ENCODE measurements at regions not wholly inside any gene's neighbourhood (a gene's known extent, or its start where the extent isn't known, plus 50 kb on each side); places are given as distances from the start of the nearest gene placed in this dataset.

GRCh38 chrX:1725472-1725871, 110.6 kb downstream of the ASMT start:
- TF ChIP-seq, protein P1, sequence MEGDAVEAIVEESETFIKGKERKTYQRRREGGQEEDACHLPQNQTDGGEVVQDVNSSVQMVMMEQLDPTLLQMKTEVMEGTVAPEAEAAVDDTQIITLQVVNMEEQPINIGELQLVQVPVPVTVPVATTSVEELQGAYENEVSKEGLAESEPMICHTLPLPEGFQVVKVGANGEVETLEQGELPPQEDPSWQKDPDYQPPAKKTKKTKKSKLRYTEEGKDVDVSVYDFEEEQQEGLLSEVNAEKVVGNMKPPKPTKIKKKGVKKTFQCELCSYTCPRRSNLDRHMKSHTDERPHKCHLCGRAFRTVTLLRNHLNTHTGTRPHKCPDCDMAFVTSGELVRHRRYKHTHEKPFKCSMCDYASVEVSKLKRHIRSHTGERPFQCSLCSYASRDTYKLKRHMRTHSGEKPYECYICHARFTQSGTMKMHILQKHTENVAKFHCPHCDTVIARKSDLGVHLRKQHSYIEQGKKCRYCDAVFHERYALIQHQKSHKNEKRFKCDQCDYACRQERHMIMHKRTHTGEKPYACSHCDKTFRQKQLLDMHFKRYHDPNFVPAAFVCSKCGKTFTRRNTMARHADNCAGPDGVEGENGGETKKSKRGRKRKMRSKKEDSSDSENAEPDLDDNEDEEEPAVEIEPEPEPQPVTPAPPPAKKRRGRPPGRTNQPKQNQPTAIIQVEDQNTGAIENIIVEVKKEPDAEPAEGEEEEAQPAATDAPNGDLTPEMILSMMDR (IDR thresholded peaks at IDR 0.05; ENCODE audit: control insufficient read depth, extremely low read depth, insufficient read depth), result no peak
- no peak overlapping the region for H3K4me3 ChIP-seq (ENCODE audit: low read depth, low read length)
- no peak for DNase-seq (ENCODE audit: low read depth)

- DNase-seq (ENCODE audit: low read depth), result no peak
- TF ChIP-seq, protein P1 (IDR thresholded peaks at IDR 0.05; ENCODE audit: control insufficient read depth, extremely low read depth, insufficient read depth), result no peak
- H3K4me3 ChIP-seq (ENCODE audit: low read depth, low read length), result no peak overlapping the region
Measured at GRCh38 chrX:1727531-1728027, 112.7 kb downstream of the ASMT start.

GRCh38 chrX:1734806-1735205, 119.9 kb downstream of the ASMT start:
- DNase-seq (ENCODE audit: low read depth), result no peak
- TF ChIP-seq, protein P1 (IDR thresholded peaks at IDR 0.05; ENCODE audit: control insufficient read depth, extremely low read depth, insufficient read depth), result no peak
- H3K4me3 ChIP-seq (ENCODE audit: low read depth, low read length), result no peak overlapping the region

DNA sequence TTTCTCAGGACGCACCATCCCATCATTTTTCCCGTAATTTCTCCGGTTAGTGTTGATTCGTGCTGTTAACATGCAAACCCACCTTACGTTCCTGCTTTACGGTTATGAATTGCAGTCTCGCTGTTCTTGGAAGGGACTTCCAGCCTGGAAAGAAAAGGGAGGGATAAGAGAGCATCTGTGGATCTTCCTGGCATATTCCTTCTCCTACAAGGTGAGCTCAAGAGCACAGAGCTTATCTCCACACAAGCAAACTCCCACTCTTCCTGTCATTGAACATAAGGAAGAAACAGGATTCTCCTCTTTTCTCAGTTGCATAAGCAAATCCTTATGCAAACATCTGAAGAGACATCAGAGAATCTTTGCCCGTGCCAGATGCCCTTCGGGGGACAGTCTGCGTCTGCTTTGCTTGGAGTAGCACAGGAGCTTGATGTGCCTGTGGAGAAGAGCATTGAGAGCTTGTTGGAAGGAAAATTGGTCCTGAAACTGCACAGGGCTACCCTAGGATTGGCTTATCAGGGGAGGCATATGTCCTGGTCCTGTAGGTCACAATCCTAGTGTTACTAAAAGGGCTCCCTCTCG, 127.0 kb downstream of the ASMT start:
- no peak overlapping the region for H3K4me3 ChIP-seq (ENCODE audit: low read depth, low read length)
- no peak for DNase-seq (ENCODE audit: low read depth)
- TF ChIP-seq, protein P1 (IDR thresholded peaks at IDR 0.05; ENCODE audit: control insufficient read depth, extremely low read depth, insufficient read depth), result no peak

- TF ChIP-seq, protein P1 (IDR thresholded peaks at IDR 0.05; ENCODE audit: control insufficient read depth, extremely low read depth, insufficient read depth), result no peak
- DNase-seq (ENCODE audit: low read depth), result no peak
- H3K4me3 ChIP-seq (ENCODE audit: low read depth, low read length), result no peak overlapping the region
Measured at GRCh38 chrX:1743105-1743504, 128.2 kb downstream of the ASMT start.

DNA sequence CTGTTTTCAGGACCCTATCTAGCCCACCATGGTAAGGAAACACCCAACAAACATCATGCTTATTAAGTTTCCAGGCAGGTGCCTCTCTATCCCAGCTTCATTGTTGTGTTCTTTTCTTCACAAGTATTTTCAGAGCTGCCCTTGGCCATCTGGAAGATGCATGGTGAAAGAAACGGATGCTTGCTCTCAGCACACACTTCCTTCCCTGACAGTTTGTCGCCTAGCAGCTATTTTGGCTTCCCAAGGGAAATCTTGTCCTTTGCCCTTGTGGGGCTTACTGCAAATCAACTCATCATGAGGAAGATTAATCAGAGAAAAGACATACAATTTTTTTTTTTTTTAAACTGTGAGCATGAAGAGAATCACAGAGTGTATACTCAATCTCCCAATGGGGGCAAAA, 128.8 kb downstream of the ASMT start:
- no peak for DNase-seq (ENCODE audit: low read depth)
- no peak overlapping the region for H3K4me3 ChIP-seq (ENCODE audit: low read depth, low read length)
- TF ChIP-seq, protein P1 (IDR thresholded peaks at IDR 0.05; ENCODE audit: control insufficient read depth, extremely low read depth, insufficient read depth), result no peak

- no peak for DNase-seq (ENCODE audit: low read depth)
- TF ChIP-seq, protein P1 (IDR thresholded peaks at IDR 0.05; ENCODE audit: control insufficient read depth, extremely low read depth, insufficient read depth), result no peak
- H3K4me3 ChIP-seq (ENCODE audit: low read depth, low read length), result no peak overlapping the region
Measured at GRCh38 chrX:1748408-1748807, 133.5 kb downstream of the ASMT start.
